T-helper 2 cell treated with Interferon-gamma antibody and Interleukin-4, amounts not matched to agents 100 ng/mL and 5 ng/mL, for 36 hours (primary cell): ENCODE measurements at regions not wholly inside any gene's neighbourhood (a gene's known extent, or its start where the extent isn't known, plus 50 kb on each side); places are given as distances from the start of the nearest gene placed in this dataset.

Experiments used
- intact Hi-C: fragments of 100-400 bp; cut with micrococcal nuclease; formaldehyde crosslinking; loops from one replicate; pipeline ENCODE4 v1.15.1; 2023

DNA sequence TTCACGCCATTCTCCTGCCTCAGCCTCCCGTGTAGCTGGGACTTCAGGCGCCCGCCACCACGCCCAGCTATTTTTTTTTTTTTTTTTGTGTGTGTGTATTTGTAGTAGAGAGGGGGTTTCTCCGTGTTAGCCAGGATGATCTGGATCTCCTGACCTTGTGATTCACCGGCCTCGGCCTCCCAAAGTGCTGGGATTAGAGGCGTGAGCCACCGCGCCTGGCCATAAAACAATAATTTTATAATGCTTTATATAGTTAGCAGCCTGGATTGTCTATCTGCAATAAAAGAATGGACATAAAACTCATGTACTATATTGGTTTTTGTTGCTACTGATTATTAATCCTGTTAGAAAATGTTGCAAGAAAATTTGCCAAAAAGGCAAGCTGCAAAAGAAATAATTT, 195.9 kb upstream of the BANK1 start:
- intact Hi-C loops = loop anchor here (10.0 kb wide), 1 partner anchor 250 kb away; the partner anchor contains the start of gene PPP3CA

DNA sequence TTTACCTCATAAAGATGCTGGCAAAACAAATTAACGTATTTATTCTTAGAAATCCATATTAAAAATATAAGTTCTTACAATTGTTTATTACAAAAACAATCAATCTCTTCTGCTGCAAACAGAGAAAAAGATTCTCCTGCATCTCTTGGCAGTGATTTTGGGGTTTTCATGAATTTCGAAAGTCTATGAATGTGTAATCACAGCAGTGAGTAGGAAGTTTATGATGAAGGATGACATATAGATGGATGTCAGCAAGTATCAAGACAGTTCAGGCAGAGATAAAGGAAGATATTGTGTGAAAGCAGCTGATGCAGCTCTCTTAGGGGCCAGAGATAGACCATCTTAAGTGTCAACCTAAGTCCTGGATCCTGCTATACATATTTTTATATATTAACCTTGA, 196.9 kb upstream of the BANK1 start:
- intact Hi-C loops = loop anchor here (10.0 kb wide), 1 partner anchor 249 kb away; the partner anchor contains the start of gene PPP3CA

DNA sequence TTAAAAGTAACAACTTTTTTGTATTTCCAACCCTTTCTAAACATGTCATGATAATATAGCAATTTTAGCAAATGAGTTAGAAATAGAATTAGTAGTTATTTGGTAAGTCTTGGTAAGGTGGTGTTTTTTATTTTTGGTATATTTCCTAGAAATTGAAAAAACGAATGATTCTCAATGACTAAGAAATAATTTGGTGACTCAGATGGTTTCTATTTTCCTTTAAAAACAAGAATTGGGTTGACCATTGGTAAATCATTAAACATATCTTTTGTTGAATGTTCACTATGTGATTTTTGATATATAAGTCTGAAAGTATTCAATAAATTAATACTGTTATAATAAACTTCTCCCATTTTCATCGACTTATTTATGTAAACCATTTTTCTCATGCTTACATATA, 206.2 kb upstream of the BANK1 start:
- intact Hi-C loops = no loop called here

DNA sequence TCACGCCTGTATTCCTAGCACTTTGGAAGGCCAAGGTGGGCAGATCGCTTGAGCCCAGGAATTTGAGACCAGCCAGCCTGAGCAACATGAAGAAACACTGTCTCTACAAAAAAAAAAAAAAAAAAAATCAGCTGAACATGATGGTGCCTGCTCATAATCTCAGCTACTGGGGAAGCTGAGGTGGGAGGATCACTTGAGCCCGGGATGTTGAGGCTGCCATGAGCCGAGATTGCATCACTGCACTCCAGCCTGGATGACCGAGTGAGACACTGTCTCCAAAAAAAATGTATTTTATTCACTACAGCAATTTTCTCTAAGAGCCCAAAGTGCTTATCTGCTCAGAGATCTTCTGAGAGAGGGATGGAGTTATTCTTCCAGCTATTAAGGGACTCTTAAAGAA, 215.8 kb upstream of the PPP3CA start:
- intact Hi-C loops = no loop called here

DNA sequence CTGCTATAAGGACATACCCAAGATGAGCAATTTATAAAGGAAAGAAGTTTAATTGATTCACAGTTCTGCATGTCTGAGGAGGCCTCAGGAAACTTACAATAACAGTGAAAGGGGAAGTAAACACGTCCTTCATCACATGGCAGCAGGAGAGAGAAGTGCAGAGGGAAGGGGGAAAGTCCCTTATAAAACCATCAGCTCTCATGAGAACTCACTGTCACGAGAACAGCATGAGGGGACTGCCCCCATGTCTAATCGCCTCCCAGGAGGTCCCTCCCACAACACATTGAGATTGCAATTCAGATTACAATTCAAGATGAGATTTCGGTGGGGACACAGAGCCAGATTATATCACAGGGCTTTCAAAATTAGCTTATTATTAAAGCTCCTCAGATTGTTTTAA, 209.5 kb upstream of the PPP3CA start:
- intact Hi-C loops = no loop called here

DNA sequence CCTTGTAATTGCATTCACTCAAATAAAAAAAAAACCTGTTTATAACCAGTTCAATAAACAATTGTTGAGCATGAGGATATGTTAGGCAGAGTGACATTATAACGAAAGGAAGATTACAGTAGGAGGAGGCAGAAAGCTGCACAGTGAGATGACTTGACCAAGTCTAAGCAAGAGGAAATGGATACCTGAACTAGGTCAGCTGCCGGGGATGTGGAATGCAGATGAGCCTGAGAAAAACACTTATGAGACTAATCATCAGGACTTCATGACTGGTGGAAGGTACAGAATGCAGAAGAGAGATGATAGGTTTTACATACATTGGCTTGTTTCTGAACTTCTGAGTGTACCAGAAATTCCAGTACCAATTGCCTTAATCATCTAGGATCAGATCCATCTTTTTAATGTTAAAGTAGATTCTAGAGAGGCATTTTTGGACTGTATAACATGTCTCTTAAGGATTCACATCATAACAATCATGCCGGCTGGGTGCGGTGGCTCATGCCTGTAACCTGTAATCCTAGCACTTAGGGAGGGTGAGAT, 208.1 kb upstream of the PPP3CA start:
- intact Hi-C loops = no loop called here

DNA sequence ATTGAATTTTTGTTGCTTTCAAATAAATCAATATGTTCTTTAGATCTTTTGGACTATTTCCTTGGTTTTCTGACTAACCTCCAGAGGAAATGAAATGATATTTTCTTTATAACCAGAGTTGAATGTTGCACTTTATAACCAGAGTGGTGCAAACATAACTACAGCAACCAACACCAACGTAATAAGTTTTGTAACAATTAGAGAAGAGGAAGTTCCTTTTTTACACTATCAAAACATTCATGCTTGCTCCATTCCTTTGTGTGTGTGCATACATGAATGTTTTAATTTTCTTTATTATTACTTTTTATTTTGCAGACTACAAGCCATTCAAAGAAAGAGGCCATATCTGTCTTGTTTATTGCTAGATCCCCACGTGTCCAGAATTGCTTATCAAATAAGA, 193.0 kb upstream of the PPP3CA start:
- intact Hi-C loops = no loop called here

DNA sequence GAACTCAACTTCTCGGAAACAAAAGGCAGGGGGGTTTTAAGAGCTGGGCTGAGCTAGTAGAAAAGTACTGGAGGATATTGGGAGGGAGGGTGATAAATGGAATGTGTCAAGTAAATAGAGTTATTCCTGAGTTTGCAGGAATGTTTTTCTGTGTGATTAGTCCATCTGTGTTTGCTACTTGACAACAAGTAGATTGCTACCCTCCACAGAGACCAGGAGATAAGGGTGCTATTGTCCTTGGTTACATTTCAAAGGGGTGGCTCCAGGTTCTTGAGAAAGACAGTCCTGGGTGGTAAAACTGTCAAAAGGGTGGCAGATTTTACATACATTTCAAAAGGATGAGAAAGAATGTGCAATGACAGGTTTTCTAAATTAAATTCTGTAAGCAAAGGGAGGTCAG, 181.2 kb upstream of the PPP3CA start:
- intact Hi-C loops = loop anchor here (5.0 kb wide), 1 partner anchor 111 kb away; no protein-coding TSS in a partner anchor

DNA sequence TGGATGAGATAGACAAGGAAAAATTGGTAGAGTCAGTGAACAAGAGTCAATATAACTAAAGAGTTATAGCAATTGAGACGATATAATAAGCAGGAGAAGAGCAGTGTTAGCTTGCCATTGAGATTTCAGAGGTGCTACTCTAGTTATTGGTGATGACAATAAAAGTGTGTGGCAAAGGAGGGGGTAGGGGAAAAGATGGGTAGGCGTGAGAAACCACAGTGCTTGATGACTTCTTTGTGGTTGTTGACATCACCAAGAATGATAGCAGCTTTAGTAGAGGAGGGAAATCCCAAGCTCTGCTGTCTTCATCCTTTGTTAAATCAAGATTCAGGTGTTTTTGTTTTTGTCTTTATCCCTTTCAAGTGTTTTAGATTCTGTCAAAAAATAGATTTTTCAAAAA, 179.9 kb upstream of the PPP3CA start:
- intact Hi-C loops = loop anchor here (1.0 to 5.0 kb wide), 2 partner anchors 110 to 180 kb away; partner anchors contain the start of gene PPP3CA

DNA sequence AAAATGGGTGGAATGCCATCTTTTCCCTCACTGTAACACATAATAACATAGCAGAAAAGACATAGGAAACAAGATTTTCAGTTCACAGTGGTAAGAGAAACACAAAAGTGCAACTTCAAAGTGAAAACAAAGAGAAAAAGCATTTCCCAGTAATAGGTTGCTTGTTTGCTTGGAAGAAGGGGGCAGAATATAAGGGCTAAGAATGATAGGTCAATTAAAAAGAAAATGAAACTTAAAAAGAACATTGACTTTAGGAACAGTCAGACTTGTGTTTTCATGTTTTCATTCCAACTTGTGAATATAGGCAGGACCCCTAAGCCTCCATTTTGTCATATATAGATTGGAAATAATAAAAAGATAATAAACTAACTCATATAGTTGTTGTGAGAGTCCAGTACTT, 168.2 kb upstream of the PPP3CA start:
- intact Hi-C loops = no loop called here

DNA sequence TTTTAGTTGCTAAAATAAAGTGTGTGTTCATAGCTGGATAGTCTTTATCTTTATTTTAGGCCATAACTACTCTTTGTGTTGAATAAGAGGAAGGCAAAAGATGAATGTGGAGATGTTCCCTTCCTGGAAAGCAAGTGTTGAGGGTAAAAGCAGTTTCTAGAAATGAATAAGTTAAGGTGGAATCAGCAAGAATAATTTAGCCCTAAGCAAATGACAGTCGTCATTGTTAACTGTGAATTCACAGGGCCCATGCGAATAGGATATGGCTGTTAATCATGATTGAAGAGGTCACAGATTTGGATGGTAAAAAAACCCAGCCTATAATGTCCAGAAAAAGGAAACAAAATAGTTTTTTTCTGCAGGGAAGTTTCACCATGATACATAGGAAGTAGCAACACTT, 167.8 kb upstream of the PPP3CA start:
- intact Hi-C loops = no loop called here

DNA sequence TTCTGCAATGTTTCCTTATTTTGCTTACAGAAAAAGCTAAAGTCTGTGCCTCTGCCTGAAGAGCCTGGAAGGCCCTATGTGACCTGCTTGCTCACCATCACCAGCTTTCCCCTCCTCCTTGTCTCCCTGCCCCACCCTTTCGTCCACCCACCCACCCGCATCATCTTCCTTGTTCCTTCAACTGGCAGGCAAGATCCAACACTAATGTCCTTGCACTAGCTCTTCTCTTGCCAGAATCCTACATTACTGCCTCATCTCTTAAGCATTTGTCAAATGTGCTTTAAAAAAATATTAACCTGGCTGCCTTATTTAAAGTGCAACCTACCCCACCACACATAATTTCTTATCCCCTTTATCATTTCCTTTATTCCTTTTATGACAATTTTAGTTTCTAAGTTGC, 165.1 kb upstream of the PPP3CA start:
- intact Hi-C loops = no loop called here

DNA sequence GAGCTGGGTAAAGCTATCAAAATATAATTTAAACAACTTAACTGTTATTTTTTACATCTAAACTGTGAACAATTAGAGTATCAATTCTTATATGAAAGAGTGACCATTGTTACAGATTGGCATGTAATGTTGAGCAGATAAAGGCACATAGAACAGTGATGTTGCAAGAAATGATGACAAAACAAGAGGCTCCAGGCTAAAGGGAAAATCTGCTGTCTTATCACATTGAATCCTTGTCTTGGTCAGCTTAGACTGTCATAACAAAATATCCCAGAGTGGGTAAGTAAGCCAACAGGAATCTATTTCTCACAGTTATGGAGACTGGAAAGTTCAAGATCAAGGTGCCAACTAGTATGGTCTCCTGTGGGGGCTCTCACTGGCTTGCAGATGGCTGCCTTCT, 154.1 kb upstream of the PPP3CA start:
- intact Hi-C loops = no loop called here

DNA sequence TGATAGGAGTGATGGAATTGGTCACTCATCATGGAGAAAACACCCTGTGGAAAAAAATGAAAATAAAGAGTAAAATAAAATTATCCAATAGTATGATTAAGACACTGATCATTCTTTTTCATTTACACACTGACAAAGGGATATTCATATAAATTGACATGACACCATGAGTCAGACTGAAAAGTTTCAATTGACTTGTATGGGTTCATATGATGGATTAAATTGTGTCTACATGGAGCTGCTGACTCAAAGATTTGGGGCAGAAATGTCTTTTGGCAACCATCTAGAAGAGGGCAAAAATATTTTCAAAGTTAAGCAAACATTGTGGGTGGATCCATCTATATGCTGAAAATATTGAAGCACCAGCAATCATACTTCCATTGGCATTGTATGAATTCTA, 153.4 kb upstream of the PPP3CA start:
- intact Hi-C loops = no loop called here

DNA sequence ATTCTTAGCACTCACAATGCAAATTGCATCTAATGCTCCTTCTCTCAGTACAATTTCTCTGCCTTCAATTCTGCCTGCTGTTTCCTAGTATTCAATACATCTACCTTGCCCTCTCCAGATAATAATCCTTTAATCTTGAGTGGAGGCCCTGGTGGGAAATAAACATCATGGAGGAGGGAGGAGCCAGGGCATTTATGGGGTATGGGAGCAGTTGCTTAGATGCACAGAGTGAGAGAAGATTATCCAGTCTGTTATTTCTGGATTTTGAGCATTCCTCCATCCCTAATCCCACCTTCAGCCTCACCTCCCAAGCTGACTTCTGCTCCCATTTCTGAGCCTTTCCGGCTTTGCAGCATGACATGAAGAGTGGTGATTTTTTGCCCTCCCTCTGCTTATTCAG, 127.9 kb upstream of the PPP3CA start:
- intact Hi-C loops = no loop called here

DNA sequence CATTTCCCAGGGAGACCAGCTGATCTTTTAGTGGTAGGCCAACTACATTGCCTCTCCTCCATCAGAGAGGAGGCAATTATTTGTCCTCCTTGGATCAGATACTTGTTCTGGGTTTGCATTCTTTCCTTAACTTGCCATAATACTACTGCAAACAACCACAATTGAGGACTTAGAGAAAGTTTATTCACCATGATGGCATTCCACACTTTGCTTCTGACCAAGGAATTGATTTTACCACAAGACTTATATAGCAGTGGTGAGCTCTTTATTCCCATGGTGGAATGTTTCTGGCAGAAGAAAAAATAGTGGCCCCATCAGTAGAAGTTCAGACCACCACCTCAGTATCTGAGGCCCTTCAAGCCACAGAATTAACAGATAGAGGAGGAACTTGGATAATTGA, 123.9 kb upstream of the PPP3CA start:
- intact Hi-C loops = no loop called here

DNA sequence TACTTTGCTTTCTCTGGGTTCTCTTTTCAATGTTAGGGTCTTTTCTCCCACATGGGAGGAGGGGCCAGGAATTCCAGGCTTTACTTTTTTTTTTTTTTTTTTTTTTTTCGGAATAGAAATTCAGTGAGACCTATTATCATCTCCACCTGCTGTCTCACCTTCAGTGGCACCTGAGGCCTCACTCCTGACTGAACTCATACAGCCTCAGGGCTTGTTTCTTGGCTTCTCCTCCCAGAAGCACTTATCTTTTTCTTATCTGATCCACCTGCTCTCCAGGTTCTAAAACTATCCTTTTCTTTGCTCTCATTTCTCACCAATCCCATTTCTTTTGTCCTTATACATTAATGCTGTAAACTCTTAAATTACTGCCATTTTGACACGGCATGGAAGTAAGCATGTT, 117.3 kb upstream of the PPP3CA start:
- intact Hi-C loops = no loop called here

DNA sequence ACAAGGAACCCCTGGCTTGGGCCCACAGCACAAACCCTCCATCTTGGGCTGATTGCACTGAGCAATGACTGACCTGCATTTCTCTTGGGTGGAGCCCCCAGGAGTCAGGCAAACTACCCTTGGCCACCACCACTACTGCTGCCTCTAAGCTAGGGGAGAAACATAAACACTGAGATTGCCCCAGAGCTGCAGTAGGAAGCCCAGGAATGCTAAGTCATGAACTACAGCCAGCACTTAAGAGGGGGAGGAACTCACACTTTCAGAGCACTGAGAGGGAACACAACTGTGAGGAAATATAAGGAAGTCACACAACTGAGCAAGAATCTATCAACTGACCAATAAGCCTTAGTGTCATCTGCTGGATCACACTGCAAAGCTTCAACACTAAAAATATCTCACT, 111.6 kb upstream of the PPP3CA start:
- intact Hi-C loops = no loop called here

DNA sequence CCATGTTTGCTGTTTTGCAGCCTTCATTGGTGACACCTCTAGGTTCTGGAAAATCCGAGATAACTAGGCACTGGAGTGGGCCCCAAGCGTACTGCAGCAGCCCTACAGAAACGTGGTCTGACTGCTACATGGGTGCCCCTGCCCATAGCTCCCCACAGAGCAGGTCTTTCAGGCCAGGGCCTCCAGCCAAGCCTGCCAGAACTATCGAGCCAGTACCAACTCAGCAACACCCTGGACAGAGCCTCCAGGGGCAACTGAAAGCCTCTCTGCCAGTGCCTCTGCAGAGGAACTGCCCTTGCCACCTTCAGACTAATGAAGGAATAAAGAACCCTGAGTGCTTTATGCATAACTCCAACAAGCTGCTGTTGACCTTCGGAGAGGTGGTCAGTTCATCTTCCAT, 111.1 kb upstream of the PPP3CA start:
- intact Hi-C loops = no loop called here

DNA sequence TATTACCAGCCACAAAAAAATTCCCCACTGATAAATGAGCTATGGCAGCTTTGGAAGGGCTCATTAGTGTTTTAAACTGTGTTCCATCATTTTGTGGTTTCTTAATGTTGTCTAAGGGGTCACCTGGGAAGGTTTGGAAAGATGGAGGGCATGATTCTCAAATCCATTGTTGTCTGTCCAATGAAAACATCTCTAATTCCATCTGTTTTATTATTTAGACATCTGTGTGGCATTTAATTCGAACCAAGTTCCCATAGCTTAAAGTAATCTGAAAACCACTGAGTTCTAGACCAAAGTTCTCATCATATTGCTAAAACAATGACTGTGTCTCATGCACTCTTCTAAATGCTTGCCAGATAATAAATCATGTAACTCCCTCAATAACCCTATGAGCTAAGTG, 103.8 kb upstream of the PPP3CA start:
- intact Hi-C loops = no loop called here

DNA sequence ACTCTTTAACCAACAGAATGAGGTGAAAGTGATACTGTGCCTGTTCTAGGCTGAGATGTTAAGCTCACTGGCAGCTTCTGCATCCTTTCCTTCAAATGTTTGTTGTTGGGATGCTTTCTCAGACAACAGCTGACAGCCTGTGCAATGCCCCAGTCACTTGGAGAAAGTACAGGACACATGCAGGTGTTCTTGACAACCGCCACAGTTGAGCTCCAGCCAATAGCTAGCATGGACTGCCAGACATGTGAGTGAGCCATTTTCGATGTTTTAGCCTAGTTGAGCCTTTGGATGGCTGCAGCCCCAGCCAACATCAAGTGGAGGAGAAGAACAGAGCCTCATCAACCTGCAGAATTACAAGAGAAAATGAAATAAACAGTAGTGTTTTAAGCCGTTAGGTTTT, 94.1 kb upstream of the PPP3CA start:
- intact Hi-C loops = no loop called here

DNA sequence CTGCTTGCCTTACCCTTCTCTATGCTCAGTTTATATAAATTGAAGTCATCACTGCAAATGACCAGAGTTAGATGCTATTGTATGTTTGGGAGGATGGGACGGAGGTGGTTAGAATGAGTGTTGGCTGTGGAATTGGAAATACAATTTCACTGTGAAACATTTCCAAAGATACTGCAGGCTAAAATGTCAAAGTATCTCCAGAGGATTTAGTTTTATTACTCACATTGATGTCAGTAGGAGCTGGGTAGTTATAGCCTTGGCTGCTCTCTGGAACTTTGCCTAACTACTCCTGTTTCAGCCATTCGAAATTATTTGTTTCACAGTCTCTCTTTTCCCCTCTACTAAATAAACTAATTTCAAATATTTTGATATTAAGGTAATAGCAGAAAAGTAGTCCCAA, 92.6 kb upstream of the PPP3CA start:
- intact Hi-C loops = no loop called here

DNA sequence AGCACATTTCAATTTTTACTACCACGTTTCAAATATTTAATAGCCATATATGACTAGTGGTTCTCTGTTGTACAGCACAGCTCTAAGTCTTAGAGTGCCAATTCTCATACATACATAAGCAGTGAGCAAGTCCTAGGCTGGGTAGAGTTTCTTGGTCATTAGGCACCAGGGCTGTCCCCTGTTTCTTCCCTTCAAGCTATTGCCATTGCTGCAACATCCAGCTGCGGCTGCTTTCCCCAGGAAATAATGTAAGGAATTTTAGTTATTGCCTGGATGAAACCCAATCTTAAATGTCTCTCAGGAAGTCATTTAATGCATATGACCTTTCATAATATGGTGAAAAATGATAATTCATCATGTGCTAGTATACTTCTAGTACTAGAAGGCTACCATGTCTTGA, 74.1 kb upstream of the PPP3CA start:
- intact Hi-C loops = no loop called here

DNA sequence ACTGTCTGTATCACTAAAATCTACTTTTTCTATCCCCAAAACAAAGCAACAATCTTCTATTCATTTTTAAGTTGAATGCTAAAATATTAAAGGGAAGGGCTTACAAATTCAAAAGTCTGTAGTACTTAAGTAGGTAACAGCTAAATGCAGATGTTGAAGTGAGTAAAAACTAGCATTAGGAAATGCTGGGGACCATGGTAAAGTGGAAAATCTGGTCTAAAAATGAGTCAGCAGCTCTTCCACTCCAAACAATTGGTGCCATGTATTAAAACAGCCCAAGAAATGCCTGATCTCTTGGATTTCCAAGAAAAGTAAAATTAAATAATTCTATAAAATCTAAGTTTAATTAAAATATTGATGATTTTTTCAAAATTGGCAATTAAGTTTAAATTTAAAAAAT, 73.3 kb upstream of the PPP3CA start:
- intact Hi-C loops = no loop called here
